Activated B cell treated with CpG ODN at 0.5 μM for 24 hours (primary cell): ENCODE measurements at regions not wholly inside any gene's neighbourhood (a gene's known extent, or its start where the extent isn't known, plus 50 kb on each side); places are given as distances from the start of the nearest gene placed in this dataset.

Experiments
- ATAC-seq: fragments of 200-7000 bp; cut with Tn5 transposase; one replicate; pipeline ENCODE4 v1.10.0; 2021; ENCODE audit warnings: low read depth, mild to moderate bottlenecking, moderate library complexity
- CTCF ChIA-PET: fragments of 350-600 bp; sonication (Branson Sonifier 250); formaldehyde crosslinking; loops from one replicate; lab custom pipeline; 2021; ENCODE audit warnings: antibody characterized with exemption; lab: Charles Lee
- POLR2A ChIA-PET: fragments of 350-600 bp; sonication (Branson Sonifier 250); formaldehyde crosslinking; loops from one replicate; lab custom pipeline; 2021; ENCODE audit warnings: antibody characterized with exemption; lab: Charles Lee
- DNase-seq: peaks from one replicate; pipeline ENCODE4 v3.0.0; 2022
- H3K27ac Mint-ChIP-seq: one replicate; pipeline ENCODE4 v1.8.0; 2020; ENCODE audit warnings: mixed read lengths
- H3K27me3 Mint-ChIP-seq: one replicate; pipeline ENCODE4 v1.8.0; 2021; ENCODE audit warnings: mixed read lengths
- H3K36me3 Mint-ChIP-seq: one replicate; pipeline ENCODE4 v1.8.0; 2021; ENCODE audit warnings: low read depth, mixed read lengths
- H3K4me1 Mint-ChIP-seq: one replicate; pipeline ENCODE4 v1.8.0; 2021; ENCODE audit warnings: mixed read lengths
- H3K4me3 Mint-ChIP-seq: one replicate; pipeline ENCODE4 v1.8.0; 2020; ENCODE audit warnings: mild to moderate bottlenecking, mixed read lengths
- H3K9me3 Mint-ChIP-seq: one replicate; pipeline ENCODE4 v1.8.0; 2020; ENCODE audit warnings: mixed read lengths
- CTCF ChIP-seq: fragments of 200-600 bp; IDR thresholded peaks from one replicate; pipeline ENCODE4 v1.8.0; 2022; ENCODE audit warnings: antibody characterized with exemption, mild to moderate bottlenecking
- intact Hi-C: fragments of 100-400 bp; cut with micrococcal nuclease; formaldehyde crosslinking; loops from one replicate; pipeline ENCODE4 v1.15.1; 2024

- ATAC-seq (no peak), DNase-seq (no peak)
- Mint-ChIP-seq H3K36me3 (no peaks in the 10 kb centered on the region), H3K4me1 (no peaks in the 10 kb centered on the region), H3K27ac (no peak overlapping the region), H3K27me3 (no peaks in the 10 kb centered on the region), H3K4me3 (no peak overlapping the region), H3K9me3 (peaks cover 5% of the 10 kb centered on the region)
- ChIA-PET POLR2A (no interaction called here), CTCF (no interaction called here)
- no peak for TF ChIP-seq CTCF
- intact Hi-C loops: no loop called here
These were observed 82.1 kb upstream of the IGFBP3 start for GRCh38 chr7:46003161-46003560.

- DNase-seq (no peak), ATAC-seq (no peak)
- H3K27ac Mint-ChIP-seq: no peak overlapping the region
- ChIA-PET POLR2A (no interaction called here), CTCF (no interaction called here)
- peaks cover 23% of the 10 kb centered on the region for H3K9me3 Mint-ChIP-seq
- TF ChIP-seq CTCF: no peak
- H3K27me3 Mint-ChIP-seq: no peaks in the 10 kb centered on the region
- no peaks in the 10 kb centered on the region for H3K36me3 Mint-ChIP-seq
- H3K4me3 Mint-ChIP-seq: no peak overlapping the region
- no peaks in the 10 kb centered on the region for H3K4me1 Mint-ChIP-seq
- intact Hi-C loops: no loop called here
These were observed 79.4 kb upstream of the IGFBP3 start for GRCh38 chr7:46000513-46000912.

GRCh38 chr7:45999541-45999940 lies 78.5 kb upstream of the IGFBP3 start:
- no peak for DNase-seq
- no peak for ATAC-seq
- Mint-ChIP-seq H3K27me3 (no peaks in the 10 kb centered on the region), H3K4me1 (no peaks in the 10 kb centered on the region), H3K36me3 (no peaks in the 10 kb centered on the region), H3K4me3 (no peak overlapping the region), H3K27ac (no peak overlapping the region), H3K9me3 (peaks cover 27% of the 10 kb centered on the region)
- intact Hi-C loops: no loop called here
- ChIA-PET CTCF (no interaction called here), POLR2A (no interaction called here)
- TF ChIP-seq CTCF: no peak

GRCh38 chr7:45998506-45998905 lies 77.4 kb upstream of the IGFBP3 start:
- Mint-ChIP-seq H3K9me3 (peaks cover 27% of the 10 kb centered on the region), H3K36me3 (no peaks in the 10 kb centered on the region), H3K4me3 (no peak overlapping the region), H3K27ac (no peak overlapping the region), H3K27me3 (no peaks in the 10 kb centered on the region), H3K4me1 (no peaks in the 10 kb centered on the region)
- DNase-seq (no peak), ATAC-seq (no peak)
- no peak for TF ChIP-seq CTCF
- CTCF ChIA-PET: no interaction called here
- intact Hi-C loops: no loop called here
- POLR2A ChIA-PET: no interaction called here

- peaks cover 25% of the 10 kb centered on the region for H3K9me3 Mint-ChIP-seq
- ChIA-PET CTCF (interaction anchor here (0.9 kb wide), 1 partner anchor 10 kb away, joined by 3 read pairs; no protein-coding TSS in a partner anchor), POLR2A (no interaction called here)
- no peaks in the 10 kb centered on the region for H3K36me3 Mint-ChIP-seq
- no peak for TF ChIP-seq CTCF
- H3K27ac Mint-ChIP-seq: no peak overlapping the region
- H3K4me3 Mint-ChIP-seq: no peak overlapping the region
- intact Hi-C loops: no loop called here
- DNase-seq (no peak), ATAC-seq (no peak)
- H3K27me3 Mint-ChIP-seq: no peaks in the 10 kb centered on the region
- no peaks in the 10 kb centered on the region for H3K4me1 Mint-ChIP-seq
These were observed 72.5 kb upstream of the IGFBP3 start for GRCh38 chr7:45993621-45994020.
